ENCODE measurements at regions not wholly inside any gene's neighbourhood (a gene's known extent, or its start where the extent isn't known, plus 50 kb on each side); places are given as distances from the start of the nearest gene placed in this dataset.

DNA sequence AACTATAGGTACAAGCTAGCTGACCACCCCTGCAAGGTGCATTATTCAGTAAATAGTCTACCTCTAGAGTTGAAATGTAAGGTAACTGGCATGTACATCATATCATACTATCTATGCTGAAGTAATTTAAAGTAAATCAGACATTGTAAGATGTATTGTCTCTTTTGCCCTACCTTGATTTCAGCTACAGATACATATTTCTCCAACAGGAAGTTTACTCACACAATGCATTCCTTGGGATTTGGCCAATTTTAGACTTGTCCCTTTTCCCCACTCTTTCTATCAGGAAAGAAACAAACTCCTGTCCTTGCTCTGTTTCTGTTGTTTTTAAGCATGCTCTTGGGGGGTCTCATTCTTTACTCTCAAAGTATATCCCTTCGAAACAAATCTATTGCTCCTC, 58.5 kb upstream of the TSLP start:
- TF ChIP-seq, protein P1, sequence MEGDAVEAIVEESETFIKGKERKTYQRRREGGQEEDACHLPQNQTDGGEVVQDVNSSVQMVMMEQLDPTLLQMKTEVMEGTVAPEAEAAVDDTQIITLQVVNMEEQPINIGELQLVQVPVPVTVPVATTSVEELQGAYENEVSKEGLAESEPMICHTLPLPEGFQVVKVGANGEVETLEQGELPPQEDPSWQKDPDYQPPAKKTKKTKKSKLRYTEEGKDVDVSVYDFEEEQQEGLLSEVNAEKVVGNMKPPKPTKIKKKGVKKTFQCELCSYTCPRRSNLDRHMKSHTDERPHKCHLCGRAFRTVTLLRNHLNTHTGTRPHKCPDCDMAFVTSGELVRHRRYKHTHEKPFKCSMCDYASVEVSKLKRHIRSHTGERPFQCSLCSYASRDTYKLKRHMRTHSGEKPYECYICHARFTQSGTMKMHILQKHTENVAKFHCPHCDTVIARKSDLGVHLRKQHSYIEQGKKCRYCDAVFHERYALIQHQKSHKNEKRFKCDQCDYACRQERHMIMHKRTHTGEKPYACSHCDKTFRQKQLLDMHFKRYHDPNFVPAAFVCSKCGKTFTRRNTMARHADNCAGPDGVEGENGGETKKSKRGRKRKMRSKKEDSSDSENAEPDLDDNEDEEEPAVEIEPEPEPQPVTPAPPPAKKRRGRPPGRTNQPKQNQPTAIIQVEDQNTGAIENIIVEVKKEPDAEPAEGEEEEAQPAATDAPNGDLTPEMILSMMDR (IDR thresholded peaks at IDR 0.05; ENCODE audit: extremely low read depth, missing control alignments): no peak
- no peak for DNase-seq (ENCODE audit: low spot score)

GRCh38 chr5:111016801-111017200, 54.7 kb upstream of the TSLP start:
- DNase-seq (ENCODE audit: low spot score): no peak

GRCh38 chr5:111017731-111018130, 53.8 kb upstream of the TSLP start:
- no peak for DNase-seq (ENCODE audit: low spot score)
- TF ChIP-seq, protein P1 (IDR thresholded peaks at IDR 0.05; ENCODE audit: extremely low read depth, missing control alignments): no peak

More at GRCh38 chr5:111016801-111017200, 54.7 kb upstream of the TSLP start:
- TF ChIP-seq, protein P1 (IDR thresholded peaks at IDR 0.05; ENCODE audit: extremely low read depth, missing control alignments): no peak

Measured in GM20000 (cell line).